ENCODE measurements at regions not wholly inside any gene's neighbourhood (a gene's known extent, or its start where the extent isn't known, plus 50 kb on each side); places are given as distances from the start of the nearest gene placed in this dataset.

- DNase-seq (ENCODE audit: low read depth): no peak
Observed at GRCh38 chr22:48373626-48374173, 1454.0 kb downstream of the BRD1 start.

DNA sequence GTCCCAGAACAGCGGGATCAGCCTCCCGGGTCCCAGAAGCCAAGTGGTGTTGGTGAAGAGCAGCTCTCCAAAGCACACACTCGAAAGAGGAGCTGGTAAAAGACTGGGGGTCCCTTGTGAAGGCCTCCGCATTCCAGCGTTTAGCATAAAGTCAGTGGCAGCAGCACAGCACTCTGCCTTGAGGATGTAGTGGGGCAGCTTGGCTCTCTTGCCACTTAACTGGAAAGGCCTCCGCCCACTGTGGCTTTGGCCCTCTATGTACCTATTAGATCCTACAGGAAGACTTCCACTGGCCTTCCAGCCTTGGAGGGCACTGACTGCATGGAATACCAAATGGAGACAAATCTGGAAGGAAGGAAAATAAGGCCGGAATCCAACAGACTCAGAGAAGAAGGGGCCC lies 1455.3 kb downstream of the BRD1 start:
- DNase-seq (ENCODE audit: low read depth): no peak

DNA sequence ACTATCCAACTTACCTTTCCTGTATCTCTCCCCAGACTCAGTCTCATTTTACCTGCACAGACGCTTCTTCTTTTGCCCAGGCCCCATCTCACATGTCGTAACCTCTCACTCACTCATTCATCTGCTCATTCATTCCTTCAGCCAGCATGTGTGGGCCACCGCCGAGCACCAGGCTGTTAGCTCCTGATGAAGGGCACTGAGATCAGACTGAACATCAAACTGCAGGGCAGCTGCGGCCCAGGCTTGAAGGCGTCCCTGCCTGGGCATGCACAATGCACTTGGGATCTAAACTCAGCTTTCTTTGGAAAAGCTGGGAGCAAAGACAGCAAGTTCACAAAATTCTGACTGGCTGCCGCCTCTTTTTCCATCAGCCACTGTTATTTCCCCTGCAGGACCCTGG lies 1456.3 kb downstream of the BRD1 start:
- no peak for DNase-seq (ENCODE audit: low read depth)

DNA sequence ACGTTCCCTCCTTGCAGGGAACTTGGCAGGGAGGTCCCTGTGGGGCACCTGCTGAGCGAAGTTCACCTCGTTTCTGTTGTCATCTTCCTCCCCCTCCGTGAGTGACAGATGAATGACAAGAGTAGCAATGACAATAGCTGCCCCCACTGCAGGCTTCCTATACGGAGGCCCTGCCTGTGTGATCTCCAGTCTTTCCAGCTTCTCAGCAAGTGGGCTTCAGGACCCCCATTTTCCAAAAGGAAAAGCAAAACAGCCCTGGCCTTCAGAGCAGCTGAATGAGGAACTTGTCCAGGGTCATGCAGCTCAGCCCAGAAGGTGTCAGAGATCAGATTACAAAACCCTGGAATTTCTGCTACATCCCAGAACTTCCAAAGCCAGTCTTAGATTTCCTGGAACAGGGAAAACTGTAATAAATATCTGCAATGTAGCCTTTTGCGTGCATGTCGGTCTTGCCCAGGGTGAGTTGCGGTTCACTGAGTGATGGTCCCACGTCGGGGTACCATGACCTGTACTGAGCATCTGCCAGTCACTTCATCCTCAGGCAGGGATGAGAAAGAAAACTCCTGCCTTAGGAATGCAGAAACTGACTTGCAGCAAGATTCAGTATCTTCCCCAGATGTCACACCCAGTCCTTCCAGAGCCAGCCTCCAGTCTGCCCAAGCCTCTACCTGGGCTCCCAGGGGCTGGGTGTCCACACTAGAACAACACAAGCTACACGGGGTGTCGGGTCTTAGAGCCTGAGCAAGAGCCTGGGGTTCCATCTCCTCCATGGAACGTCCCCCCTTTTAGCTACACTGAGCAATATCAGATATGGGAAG lies 1457.0 kb downstream of the BRD1 start:
- no peak for DNase-seq (ENCODE audit: low read depth)

- no peak for DNase-seq (ENCODE audit: low read depth)
Observed at GRCh38 chr22:48369789-48370507, 1457.7 kb downstream of the BRD1 start.

DNA sequence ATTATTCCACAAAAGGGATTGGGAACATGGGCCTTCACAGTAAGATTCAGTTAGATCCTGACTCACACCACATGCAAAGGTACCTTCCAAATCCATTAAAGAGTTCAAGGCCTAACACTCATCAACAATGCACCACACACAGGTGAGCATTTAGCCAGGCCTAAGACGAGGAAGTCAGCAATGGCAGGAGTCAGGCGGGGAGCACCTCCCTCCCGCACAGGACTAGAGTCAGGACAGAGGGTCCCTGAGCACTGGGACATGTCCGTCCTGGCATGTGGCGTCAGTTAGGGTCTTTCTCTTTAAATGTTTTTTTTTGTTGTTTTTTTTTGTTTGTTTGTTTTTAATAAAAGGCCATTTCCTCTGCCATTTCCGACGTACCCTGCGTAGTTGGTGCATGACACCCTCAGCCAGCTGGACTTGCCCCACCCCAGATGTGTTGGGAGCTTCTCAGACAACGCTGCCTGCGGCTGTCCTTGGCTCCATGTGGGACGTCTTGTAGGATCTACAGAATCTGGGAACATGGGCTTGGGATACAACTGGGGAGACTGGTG lies 1458.6 kb downstream of the BRD1 start:
- no peak for DNase-seq (ENCODE audit: low read depth)

DNA sequence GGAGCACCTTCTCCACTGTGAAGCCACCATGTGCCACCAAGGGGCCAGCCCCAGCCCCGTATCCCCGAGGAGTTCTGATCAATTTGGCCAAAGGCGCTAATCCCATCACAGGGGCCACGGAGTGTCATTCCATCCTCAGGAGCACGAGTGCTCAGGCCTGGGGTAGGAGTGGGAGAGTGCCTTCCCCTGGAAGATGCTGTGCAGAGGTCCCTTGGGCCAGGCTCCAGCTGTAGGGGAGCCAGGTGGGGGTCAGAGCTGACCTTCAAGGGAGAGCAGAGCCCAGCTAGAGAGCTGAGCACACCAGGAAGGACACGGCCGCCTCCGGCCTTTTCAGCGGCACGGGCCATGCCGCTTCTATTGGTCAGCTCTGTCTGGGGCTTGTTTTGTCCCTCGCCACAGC lies 1459.9 kb downstream of the BRD1 start:
- DNase-seq (ENCODE audit: low read depth): no peak

DNA sequence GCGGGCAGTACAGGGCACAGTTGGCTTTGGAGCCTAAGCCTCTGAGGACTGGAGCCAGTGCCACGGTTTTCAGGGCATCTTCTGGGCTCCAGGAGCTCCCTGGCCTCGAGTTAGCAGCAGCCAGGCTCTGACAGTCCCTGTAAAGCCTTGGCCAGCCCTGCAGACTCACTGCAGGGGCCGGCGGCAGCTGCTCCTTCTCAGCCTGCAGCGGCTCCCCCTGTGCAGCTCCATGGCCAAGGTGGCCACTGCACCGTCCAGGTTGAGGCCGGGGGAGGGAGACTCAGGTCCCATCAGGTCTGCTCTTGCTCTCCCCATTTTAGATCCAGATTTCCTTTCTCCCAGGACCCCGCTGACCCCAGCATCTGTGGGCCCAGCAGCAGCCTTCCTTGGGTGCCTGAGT lies 1461.1 kb downstream of the BRD1 start:
- DNase-seq (ENCODE audit: low read depth): no peak

GRCh38 chr22:48366056-48366455 lies 1461.6 kb downstream of the BRD1 start:
- no peak for DNase-seq (ENCODE audit: low read depth)

DNA sequence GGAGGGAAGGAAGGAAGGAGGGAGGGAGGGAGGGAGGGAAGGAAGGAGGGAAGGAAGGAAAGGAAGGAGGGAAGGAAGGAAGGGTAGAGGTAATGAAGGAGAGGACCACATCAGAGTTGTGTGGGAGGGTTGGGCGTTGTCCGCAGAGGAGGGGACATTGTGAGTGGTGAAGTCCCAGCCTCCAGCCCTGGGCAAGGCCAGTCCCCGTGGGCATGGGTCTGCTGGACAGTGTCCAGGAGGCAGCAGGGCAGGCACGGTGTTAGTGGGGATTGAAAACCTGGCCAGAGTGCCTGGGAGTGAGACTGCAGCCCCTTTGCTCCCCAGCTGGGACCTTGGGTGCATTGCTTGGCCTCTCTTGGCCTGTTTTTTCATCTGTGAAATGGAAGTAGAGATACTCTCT lies 1462.3 kb downstream of the BRD1 start:
- no peak for DNase-seq (ENCODE audit: low read depth)

DNA sequence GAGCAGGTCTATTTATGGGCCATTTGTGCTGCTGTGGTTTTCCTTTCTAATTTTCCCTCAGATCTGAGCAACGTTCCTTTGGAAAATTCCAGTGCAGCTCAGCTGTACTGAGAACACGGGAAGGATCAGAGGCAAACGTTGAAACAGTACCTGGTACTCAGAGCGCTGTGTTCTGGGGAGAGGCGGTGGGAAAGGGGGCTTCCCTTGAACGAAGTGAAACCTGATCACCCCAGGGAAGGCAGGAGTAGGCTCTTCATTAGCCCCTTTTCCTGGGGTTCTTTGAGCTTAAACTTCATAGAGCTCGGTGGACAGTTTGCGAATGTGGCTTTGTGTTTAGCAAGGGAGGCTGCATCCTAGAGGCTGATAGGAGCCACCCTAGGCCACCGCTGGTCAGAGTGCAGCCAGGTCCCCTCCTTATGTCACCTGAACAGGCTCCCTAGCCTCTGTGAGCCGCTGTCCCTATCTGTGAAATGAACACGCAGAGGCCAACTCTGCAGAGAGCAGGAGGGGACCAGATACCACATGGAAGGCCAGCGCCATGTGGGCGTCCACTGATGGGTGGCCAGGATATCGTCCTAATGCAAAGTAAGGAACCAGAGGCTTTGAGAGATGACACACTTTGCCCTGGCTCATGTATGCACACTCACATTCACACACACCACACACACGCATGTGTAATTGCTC lies 1464.8 kb downstream of the BRD1 start:
- DNase-seq (ENCODE audit: low read depth): no peak

DNA sequence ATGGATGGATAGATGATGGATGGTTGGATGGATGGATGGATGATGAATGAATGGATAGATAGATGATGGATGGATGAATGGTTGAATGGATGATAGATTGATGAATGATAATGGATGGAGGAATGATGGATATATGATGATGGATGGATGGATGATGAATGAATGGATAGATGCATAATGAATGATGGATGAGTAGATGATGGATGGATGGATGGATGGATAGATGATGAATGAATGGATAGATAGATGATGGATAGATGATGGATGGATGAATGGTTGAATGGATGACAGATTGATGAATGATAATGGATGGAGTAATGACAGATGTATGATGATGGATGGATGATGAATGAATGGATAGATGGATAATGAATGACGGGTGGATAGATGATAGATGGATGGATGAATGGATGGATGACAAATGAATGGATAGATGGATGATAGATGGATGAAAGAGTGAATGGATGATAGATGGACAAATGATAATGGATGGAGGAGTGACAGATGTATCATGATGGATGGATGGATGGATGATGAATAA lies 1466.5 kb downstream of the BRD1 start:
- DNase-seq (ENCODE audit: low read depth): no peak

- no peak for DNase-seq (ENCODE audit: low read depth)
Observed at GRCh38 chr22:48359613-48359965, 1468.1 kb downstream of the BRD1 start.

DNA sequence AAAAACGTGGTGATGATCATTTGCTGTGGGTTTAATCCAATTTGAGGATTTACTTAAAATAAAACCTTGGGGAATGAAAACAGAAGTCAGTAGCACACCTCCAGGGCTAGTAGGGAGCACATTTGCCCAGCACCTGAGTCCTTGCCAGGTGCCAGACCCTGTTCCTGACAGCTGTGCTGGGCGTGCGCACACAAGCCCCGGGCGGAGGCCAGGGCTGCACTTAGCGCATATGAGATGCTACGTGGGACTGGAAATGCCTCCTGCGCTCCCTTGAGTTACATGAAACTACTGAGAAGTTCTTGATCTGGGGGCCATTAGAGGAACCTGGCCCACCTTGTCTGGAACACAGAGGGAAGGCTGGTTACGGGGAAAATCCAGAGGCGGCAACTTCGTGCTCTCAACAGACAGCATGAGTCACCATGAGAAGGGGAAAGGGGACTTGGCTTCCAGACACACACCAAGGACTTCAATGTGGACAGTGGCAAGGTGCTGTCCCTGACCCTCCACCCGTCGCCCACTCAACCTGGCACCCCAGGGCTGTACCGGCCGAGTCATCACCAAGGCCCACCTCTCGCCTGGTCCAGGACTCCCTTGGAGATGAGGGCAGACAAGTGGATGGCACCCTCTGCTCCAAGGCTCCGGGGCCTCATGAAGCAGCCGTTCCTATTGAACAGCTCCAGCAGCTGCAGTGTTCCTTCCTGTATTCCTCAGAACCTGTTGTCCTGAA lies 1468.6 kb downstream of the BRD1 start:
- DNase-seq (ENCODE audit: low read depth): no peak

DNA sequence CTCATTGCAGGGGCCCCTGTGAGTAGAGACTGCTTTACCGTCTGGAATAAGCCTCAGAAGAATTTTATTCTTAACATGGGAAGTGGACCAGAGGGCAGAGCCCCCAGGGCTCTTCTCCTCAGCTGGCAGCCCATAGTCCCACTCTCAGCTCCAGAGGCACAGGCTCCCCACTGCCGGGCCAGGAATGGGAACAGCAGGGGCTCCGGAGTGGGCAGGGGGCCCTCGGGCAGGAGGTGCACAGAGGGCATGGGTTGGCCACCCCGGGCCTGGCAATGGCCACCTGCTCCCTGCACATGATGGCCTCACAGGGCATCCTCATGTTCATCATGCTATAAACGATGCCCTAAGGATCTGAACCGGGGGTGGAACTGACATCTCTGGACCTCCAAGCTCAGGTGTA lies 1469.7 kb downstream of the BRD1 start:
- no peak for DNase-seq (ENCODE audit: low read depth)

DNA sequence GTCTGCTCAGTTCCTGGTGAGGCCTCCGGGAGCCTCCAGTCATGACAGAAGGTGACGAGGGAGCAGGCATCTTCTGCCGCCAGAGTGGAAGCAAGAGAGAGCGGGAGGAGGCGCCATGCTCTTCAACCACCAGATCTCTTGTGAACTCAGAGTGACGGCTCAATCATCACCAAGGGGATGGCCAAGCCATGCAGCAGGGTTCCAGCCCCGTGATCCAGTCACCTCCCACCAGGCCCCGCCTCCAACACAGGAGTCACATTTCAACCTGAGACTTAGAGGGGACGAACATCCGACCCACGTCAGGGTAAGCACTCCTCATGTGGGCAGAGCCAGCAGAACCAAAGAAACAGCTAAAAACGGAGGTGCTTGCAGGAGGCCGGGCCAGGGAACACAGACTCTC lies 1470.5 kb downstream of the BRD1 start:
- DNase-seq (ENCODE audit: low read depth): no peak

DNA sequence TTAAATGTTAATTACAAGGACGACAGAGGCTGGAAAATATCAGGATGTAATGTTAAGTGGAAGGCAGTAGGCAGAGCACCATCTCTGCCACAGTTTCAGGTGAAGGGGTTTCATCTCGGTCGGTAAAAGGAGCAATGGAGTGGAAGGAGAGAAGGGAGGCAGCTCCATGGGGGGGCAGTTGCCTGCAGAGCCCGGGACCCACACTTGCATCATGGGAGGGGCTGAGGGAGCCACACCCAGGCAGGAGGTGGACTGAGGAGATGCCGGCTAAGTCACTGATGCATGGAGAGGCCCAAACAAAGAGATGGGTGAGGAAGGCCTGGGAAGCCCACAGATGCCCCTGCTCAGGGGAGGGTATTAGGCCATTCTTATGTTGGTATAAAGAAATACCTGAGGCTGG lies 1470.9 kb downstream of the BRD1 start:
- DNase-seq (ENCODE audit: low read depth): no peak

- DNase-seq (ENCODE audit: low read depth): no peak
Observed at GRCh38 chr22:48354096-48354495, 1473.6 kb downstream of the BRD1 start.

DNA sequence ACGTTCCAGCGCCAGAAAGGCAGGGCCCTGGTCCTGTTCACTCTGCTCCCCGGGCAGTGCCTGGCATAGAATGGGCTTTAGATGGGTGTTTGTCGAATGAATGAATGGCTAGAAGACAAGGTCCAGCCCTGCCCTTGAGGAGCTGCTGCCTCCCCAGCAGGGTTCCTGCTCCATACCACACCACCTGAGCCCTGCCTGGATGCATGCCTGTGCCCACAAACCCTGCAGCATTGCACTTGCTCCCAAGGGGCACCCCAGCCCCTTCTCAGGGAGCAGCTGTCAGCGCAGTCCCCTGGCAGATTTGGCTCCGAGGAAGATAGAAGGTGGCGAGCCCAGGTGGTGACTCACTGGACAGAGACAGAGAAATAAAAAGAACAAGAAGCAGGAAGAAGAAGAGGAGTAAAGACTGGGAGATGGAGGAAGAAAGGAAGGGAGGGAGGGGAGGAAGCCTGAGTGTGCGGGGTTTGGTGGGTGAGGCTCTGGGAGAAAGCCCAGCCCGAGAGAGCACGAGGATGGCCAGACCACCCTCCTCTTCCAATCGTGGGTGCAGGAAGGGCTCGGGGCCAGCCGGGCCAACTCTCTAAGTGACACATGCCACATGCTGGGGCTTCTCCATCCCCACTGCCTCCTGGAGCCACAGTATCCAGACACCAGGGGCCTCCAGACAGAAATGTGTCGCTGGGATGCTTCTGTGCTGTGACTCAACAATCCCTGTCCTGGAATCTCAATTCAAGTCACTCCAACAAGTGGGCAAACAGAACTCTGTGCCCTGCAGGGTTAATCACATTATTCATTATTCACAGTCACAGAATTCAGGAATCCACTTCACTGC lies 1474.3 kb downstream of the BRD1 start:
- no peak for DNase-seq (ENCODE audit: low read depth)

- no peak for DNase-seq (ENCODE audit: low read depth)
Observed at GRCh38 chr22:48352086-48352911, 1475.4 kb downstream of the BRD1 start.

Measured in activated T-helper 1 cell treated with Interleukin-2 at 50 U/mL for 16 hours (primary cell).